ENCODE measurements at regions not wholly inside any gene's neighbourhood (a gene's known extent, or its start where the extent isn't known, plus 50 kb on each side); places are given as distances from the start of the nearest gene placed in this dataset.
A peak's percentile ranks its signal among the peaks of the same experiment; 100 is the strongest.
"Not testable (repeated sequence)": the region's sequence is repeated elsewhere in the genome, so short reads cannot be mapped to it uniquely, and the experiment has no call there.

GRCh38 chr5:159503236-159503635, 172.9 kb upstream of the IL12B start:
- DNase-seq (ENCODE audit: low spot score), result no peak

- DNase-seq (ENCODE audit: low spot score), result no peak
Measured at GRCh38 chr5:159504106-159504856, 174.0 kb upstream of the IL12B start.

- DNase-seq (ENCODE audit: low spot score), result no peak
Measured at GRCh38 chr5:159504857-159505304, 174.6 kb upstream of the IL12B start.

- no peak for DNase-seq (ENCODE audit: low spot score)
Measured at GRCh38 chr5:159507055-159507454, 176.8 kb upstream of the IL12B start.

- DNase-seq (ENCODE audit: low spot score), result no peak
Measured at GRCh38 chr5:159507661-159508060, 177.4 kb upstream of the IL12B start.

GRCh38 chr5:159508344-159508743, 178.1 kb upstream of the IL12B start:
- no peak for DNase-seq (ENCODE audit: low spot score)

- no peak for DNase-seq (ENCODE audit: low spot score)
Measured at GRCh38 chr5:159509002-159509660, 178.8 kb upstream of the IL12B start.

- DNase-seq (ENCODE audit: low spot score), result no peak
Measured at GRCh38 chr5:159510282-159510681, 180.0 kb upstream of the IL12B start.

GRCh38 chr5:159511570-159511969, 181.3 kb upstream of the IL12B start:
- DNase-seq (ENCODE audit: low spot score), result no peak

GRCh38 chr5:159512064-159512463, 181.8 kb upstream of the IL12B start:
- no peak for DNase-seq (ENCODE audit: low spot score)

GRCh38 chr5:159514229-159514810, 184.0 kb upstream of the IL12B start:
- DNase-seq (ENCODE audit: low spot score), result no peak

- DNase-seq (ENCODE audit: low spot score), result no peak
Measured at GRCh38 chr5:159515197-159515596, 184.9 kb upstream of the IL12B start.

GRCh38 chr5:159515909-159516415, 185.7 kb upstream of the IL12B start:
- peak; percentile 76 for DNase-seq (ENCODE audit: low spot score)

- no peak for DNase-seq (ENCODE audit: low spot score)
Measured at GRCh38 chr5:159518371-159518770, 188.1 kb upstream of the IL12B start.

GRCh38 chr5:159519365-159519764, 189.1 kb upstream of the IL12B start:
- no peak for DNase-seq (ENCODE audit: low spot score)

GRCh38 chr5:159522841-159523240, 192.6 kb upstream of the IL12B start:
- no peak for DNase-seq (ENCODE audit: low spot score)

GRCh38 chr5:159524279-159524678, 194.0 kb upstream of the IL12B start:
- DNase-seq (ENCODE audit: low spot score), result not testable (repeated sequence)

GRCh38 chr5:159525117-159525516, 194.8 kb upstream of the IL12B start:
- DNase-seq (ENCODE audit: low spot score), result no peak

GRCh38 chr5:159527546-159528254, 197.4 kb upstream of the IL12B start:
- no peak for DNase-seq (ENCODE audit: low spot score)

GRCh38 chr5:159531554-159532105, 201.3 kb upstream of the IL12B start:
- peak; percentile 24 for DNase-seq (ENCODE audit: low spot score)

- DNase-seq (ENCODE audit: low spot score), result no peak
Measured at GRCh38 chr5:159533197-159533596, 202.9 kb upstream of the IL12B start.

- DNase-seq (ENCODE audit: low spot score), result no peak
Measured at GRCh38 chr5:159536166-159536565, 205.9 kb upstream of the IL12B start.
